GM18502 (cell line): ENCODE measurements at regions not wholly inside any gene's neighbourhood (a gene's known extent, or its start where the extent isn't known, plus 50 kb on each side); places are given as distances from the start of the nearest gene placed in this dataset.
"Not testable (repeated sequence)": the region's sequence is repeated elsewhere in the genome, so short reads cannot be mapped to it uniquely, and the experiment has no call there.

Source experiments
- ATAC-seq: cut with Tn5 transposase; IDR thresholded peaks from one replicate; pipeline ENCODE4 v1.9.1; 2021; ENCODE audit warnings: mild to moderate bottlenecking; ENCODE audit not compliant: unreplicated experiment, poor library complexity

DNA sequence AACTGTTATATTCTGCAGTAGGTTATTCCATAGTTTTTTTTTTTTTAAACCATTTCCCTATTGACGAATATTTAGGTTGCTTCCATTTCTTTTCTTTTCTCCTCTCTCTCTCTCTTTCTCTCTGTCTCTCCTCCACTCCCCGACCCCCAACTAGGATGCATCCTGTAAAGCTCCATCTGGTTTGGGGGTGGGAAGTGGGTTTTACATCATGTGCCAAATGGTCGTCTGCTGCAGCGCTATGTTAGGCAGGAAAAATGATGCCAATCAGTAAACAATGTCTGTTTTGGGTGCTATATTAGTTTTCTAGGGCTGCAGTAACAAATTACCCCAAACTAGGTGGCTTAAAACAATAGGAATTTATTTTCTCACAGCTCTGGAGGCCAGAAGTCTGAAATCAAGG is 465.0 kb downstream of the AACS start:
- ATAC-seq = no peak

DNA sequence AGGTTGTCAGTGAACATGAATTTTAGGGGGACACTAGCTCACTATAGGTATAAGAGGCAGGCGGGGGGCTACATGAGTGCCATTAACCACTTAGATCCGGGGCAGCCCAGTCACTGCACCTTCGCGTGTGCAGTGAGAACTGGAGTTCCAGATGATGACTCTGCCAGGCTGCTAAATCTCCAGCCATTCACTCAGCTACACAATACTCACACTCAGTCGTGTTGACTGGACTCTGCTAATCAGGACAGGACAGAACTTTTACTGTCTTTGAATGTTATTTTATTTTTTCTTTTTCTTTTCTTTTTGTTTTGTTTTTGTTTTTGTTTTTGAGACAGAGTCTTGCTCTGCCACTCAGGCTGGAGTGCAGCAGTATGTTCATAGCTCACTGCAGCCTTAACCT is 465.6 kb downstream of the AACS start:
- ATAC-seq = no peak

DNA sequence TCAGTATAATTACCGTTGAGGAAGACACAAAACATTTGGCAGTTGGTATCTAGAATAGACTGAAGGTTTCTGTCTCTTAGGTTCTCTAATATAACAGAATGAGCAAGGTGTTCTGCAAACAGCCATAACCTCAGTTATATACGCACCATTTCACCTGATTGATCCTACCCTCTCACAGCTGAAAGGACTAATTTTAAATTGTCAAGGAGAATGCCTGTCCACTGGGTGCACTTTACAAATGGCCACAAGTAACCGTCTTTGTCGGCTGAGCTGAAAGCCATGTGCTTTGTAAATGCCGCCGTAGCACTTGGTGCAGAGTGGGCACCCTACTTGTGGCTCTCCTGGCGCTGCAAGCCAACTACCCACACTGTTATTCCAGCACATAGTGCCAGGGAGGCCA is 466.3 kb downstream of the AACS start:
- no peak for ATAC-seq

DNA sequence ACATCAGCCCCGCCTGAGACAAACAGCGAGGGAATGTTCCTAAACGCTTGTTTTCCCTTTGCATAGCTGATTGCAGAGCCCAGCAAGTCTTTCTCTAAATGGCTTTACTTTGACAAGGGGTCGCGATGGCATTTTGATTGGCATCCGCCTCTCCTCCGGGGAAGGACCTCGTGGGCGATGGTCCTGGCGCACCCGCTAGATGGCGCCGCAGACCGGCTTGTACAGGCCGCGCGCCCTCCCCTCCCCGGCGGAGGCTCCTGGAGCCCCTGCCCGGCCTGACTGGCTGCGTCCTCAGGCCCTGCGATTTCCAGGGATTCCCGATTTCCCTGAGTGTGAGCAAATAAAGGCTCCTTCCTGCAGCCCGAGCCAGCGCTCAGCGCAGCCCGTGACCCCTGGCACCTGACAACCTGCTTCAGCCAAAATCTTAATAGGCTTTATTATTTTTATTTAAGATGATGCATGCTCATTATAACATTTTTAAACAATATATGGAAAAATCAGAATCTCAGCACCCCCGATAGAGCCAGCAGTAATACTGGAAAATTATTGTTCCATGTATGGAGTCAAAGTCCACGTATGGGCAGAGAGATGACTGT is 468.3 kb downstream of the AACS start:
- peak; percentile 74 for ATAC-seq

DNA sequence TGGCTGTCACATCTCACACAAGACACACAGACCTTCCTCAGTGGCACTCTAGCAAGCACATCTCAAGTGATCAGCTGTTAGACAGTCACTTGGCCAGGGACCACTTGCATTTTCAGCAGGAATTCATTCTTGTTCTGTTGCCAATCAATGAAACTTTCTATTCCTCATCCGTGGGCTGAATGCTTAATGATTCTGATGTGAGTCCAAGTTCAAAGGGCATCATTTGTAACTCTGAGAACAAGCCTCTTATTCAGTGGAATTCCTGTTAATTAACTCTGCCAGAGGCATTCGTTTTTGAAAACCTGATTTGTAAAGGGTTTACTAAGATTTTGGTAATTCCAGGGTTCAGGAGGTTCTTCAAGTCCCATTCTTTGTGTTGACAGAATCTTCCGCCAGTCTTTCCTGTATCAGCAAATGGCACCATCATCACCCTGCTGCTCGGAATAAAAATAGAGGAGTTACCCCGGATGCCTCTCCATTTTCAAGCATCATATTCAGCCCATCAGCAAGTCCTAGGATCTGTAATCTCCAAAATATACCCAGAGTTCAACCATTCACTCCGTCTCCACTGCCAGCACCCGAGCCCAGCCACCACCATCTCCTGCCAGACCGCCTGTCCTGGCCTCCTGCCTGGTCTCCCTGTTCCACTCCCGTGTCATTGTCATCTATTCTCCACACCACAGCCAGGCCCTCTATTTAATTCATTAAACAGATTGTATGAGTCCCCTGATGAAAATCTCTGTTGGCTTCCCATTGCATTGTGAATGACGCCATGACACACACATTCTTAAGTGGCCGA is 473.4 kb downstream of the AACS start:
- no peak for ATAC-seq

DNA sequence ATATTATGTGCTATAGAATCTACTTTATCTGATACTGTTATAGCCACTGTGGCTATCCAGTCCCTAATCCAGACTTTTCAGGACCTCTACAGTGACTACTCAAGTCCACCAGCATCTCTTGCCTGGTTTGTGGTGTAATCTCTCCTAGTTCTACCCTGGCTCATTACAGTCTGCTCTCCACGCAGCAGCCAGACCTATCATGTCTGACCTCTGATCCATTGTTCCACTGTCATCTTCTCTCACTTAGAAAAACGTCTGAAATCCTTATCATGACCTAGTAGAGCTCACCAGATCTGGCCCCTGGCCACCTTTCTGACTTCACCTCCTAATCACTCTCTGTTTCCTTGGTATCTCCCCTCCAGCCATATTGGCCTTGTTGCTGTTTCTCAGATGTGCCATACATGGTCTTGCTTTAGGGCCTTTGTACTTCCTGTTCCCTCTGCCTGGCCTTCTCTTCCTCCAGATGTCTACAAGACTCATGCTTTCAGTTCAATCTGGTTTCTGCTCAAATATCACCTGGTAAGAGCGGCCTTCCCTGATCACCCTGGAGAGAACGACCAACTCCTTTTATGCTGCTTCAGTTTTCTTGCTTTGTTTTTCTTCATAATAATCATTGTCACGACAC is 475.5 kb downstream of the AACS start:
- ATAC-seq = no peak

DNA sequence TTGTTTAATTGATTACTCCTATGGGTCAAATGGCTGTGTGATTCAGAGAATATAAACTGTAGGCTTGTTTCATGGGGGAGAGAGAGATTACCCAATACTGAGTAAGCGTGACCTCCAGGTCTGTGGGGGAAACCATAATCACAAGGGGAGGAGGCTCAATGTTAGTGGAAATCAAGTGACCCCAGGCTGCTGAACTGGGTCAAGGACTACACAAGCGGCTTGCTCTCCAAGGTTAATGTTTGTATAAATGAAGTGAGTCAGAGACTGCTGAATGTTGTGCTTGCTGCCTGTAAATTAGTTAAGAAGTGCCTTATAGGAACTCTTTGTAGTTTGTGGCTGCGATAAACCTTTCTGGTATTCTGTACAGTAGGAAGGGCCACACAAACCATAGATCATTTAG is 479.7 kb downstream of the AACS start:
- no peak for ATAC-seq

DNA sequence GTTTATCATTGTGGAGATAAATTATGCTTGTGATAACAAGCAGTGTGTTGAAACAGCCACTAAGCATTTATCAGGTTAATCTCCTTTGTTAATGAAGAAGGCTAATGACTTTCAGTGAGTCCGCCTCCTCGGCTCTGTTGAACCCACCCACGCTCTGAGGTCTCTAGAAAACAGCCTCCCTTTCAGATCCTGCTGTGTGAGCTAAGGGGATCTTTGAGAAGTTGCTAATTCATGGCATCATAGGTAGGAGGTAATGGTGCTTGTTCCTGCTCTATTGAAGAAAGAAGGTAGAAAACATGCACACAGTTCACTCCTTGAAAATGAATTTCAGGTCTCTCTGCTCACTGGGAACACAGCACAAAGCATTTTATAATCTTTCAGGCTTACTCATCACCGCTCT is 483.9 kb downstream of the AACS start:
- no peak for ATAC-seq

DNA sequence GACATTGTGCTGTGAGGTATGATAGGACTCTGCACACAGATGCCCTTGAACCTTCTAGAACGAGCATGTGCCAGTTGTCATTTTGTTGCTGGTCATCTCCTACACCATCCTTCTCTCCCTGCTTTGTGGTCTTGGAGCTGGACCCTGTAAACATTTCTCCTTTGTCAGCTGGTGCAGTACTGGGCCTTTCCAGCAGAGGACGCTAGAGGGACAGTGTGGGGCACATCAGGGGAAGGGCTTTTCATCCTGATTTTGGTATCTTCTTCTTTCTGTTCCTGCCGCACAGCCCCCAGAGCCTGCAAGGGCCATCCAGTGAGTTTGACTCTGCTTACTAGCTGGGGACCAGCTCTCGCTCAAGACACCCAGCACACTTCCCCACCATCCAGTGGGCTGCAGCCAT is 484.6 kb downstream of the AACS start:
- ATAC-seq = no peak

DNA sequence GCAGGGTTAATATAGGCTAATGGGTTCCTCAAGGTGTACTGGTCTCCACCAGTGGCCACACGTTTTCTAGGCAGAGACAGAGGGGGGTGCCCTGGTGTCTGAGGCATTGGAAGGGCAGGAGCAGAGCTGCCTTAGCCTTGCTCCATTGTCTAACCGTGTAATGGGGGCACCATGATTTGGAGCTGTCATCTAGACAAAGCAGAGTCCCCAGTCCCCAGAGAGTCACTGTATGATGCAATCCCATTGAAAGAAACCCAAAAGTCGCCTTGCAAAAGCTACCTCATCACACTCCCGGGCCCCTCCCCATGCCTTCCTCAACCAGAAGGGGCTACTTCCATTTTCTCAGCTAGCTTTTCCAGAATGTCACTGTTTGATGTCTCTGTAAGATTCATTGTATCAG is 487.1 kb downstream of the AACS start:
- no peak for ATAC-seq

DNA sequence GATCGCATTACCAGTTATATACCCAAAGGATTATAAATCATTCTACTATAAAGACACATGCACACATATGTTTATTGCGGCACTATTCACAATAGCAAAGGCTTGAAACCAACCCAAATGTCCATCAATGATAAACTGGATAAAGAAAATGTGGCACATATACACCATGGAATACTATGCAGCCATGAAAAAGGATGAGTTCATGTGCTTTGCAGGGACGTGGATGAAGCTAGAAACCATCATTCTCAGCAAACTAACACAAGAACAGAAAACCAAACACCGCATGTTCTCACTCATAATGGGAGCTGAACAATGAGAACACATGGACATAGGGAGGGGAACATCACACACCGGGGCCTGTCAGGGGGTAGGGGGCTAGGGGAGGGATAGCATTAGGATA is 495.8 kb downstream of the AACS start:
- ATAC-seq = not testable (repeated sequence)

DNA sequence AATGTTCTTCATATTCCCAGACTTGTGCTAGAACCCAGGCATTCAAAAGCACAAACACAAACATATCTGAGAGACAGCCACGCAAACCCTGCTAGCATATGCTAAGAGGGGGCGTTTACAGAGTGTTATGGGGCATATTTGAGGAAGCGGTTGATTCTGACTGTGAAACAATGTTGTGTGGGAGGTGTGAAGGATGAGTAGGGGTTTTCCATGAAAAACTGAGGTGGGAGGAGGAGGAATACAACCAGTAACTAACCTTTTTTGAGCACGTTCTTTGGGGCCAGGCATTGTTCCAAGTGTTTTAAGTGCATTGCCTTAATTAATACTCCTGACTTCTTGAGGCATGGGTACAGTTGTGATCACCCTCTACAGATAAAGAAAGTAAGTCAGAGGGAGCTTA is 499.5 kb downstream of the AACS start:
- no peak for ATAC-seq

DNA sequence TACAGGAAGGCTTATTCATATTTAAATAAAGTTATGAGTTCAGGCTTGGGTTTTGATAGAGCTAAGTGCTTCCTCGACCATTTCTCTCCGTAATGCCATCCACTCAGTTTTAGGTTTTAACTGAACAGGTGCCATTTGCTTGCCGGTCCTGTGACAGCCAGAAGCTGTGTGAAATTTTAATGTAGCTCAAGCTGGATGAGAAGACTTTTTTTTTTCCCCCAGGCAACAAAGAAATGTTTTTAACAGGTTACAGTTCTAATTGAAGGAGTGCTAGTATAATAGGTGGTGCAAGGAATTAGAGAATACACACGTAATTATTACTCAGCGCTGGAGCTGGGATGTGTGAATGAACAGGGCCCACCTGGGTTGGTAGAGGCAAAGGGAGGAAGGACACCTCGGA is 502.3 kb downstream of the AACS start:
- no peak for ATAC-seq

DNA sequence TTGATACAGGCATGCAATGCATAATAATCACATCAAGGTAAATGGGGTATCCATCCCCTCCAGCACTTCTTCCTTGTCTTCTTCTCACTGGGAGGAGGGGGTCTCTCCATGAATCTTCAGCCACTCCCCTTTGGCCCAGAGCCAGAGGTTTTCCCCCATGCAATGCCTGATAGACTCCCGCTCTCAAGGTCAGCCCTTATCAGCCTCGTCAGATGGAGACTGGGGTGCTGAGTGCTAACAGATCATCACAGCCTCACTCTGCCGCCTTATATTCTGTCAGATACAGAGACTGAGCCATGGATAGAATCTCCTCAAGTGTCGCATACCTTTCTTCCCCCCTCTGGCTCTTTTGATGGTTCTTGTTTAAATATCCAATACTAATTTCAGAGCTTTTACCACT is 503.1 kb downstream of the AACS start:
- no peak for ATAC-seq

DNA sequence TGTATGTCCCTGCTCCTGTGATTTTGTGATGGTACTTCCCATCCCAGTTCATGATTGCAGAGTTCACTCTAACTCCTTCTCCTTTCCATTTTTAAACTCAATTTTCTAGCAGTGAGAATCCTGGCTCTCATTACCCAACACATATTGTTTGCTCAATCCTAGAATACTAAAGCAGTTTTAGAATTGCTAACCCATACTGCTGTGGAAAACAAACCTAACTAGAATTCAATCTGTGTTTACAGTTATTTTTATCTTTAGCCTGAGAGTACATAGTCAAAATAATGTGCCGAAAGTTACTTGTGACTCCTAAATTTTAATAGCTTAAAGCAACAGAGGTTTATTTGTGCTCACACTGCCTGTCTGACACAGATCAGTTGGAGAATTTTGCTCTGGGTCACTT is 508.0 kb downstream of the AACS start:
- no peak for ATAC-seq

DNA sequence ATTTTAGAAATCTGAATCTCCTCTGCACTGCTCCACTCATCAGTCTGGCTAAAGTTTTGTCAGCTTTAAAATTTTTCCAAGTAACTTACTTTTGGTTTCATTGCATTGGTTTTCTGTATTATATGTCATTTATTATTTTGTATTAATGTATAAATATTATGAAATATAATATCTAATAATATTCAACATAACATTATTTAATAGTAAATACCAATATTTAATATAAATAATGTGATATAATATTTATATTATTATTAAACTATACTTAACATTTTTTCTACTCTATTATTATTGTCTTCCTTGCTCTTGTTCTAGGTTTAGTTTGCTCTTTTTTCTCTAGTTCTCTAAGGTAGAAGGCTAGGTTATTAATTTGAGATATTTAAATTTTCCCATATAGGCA is 512.1 kb downstream of the AACS start:
- no peak for ATAC-seq

DNA sequence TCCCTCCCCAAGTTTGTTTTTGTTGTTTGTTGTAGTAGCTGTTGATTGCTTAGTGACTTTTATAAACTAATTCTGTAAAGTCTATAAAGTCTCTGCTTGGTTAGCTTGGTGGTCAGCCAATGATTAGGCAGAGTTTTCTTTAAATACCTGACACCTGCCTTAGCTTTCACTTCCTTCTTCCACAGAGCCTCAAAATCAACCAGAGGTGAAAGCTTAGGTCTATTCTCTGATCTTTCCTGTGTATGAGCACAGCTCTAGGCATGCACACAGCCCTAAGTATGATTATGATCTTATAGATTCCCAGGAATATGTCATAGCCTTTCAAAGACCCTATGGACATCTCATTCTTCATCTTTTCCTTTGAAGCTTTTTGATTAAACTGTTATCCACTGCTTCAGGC is 514.7 kb downstream of the AACS start:
- ATAC-seq = no peak

DNA sequence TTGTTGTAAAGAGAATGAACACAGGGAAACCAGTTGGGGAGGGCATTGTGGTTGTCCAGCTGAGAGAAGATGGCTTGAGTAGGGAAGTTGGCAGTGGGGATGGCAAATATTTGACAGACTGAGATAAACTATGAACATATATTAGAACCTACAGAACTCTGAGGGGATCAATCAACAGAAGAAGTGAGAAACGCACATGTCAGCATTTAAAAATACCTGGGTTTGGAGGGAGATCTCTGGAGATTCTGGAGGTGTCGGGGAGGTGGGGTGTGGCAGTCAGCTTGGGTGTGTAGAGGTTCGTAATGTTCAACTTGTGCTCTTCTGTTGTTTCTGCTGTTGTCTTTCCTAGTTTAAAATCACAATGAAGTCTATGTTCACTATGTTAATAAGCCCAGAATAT is 517.8 kb downstream of the AACS start:
- ATAC-seq = no peak

DNA sequence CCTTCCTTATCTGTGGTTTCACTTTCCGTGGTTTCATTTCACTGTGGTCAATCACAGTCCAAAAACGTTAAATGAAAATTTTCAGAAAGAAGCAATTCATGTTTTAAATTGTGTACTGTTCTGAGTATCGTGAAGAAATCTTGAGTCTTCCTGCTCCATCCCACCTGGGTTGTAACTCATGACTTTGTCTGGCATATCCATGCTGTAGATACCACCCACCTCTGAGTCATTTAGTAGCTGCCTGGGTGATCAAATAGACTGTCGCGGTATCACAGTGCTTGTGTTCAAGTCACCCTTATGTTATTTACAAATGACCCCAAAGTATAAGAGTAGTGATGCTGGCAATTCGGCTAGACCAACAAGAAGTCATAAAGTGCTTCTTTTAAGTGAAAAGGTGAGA is 521.2 kb downstream of the AACS start:
- no peak for ATAC-seq

DNA sequence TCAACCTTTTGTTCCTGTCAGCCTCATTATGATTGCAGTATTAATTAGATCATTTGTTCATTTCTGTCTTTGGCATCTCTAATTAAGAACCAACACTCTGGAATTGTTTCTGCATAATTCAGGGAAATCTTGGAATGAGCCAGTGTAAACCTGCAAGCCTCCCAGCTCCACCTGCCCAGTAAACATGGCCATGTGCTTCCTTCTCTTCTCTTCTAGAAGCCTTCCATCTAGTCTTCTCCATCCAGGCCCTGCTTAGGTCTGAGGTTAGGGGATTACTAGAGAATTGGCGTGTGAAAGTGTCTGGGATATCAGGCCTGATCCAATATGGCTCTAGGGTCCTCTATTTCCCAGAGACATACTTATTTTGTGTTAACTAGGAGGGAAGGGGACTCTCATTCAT is 528.0 kb downstream of the AACS start:
- no peak for ATAC-seq

DNA sequence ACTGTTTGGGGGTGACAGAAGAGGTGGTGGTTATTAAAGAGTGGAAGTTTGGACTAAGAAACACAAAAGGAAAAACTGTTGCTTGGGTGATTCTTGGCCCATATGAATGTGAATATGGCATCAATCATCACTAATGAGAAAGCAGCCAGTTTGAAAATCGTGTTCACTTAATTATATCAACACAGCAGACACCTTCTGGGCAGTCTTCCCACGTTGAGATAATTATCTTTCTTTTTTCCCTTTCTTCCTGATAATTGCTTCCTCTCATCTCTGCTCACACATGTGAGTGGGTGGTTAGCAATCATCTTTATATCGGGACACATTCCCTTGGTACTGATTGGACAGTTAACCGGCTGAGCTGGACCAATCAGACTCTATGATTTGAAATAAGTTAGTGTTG is 539.7 kb downstream of the AACS start:
- no peak for ATAC-seq

DNA sequence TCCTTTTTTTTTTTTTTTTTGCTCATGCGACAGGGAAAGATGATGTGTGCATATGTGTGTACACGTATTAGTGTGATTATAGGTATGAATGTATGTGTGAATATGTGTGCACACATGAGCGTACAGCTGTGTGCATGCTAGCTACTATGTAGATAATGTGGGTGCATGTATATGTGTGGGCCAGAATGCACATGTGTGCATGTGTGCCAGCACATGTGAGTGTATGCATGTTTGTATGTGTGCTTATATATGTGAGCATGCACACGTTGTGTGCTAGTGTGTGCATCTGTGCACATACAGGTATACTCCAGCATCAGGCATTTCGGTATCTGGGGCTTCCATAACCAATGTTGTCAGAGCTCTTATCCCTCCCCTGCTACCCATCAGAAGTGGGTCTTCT is 541.1 kb downstream of the AACS start:
- no peak for ATAC-seq
